Type B pancreatic cell (in vitro differentiated cells): ENCODE measurements at regions not wholly inside any gene's neighbourhood (a gene's known extent, or its start where the extent isn't known, plus 50 kb on each side); places are given as distances from the start of the nearest gene placed in this dataset.

Experiments
- DNase-seq: peaks from one replicate; pipeline ENCODE4 v3.0.0; 2021; ENCODE audit warnings: mixed read lengths; ENCODE audit not compliant: unreplicated experiment; ENCODE audit errors: extremely low spot score
- H3K27ac Mint-ChIP-seq: 2 replicates; pipeline ENCODE4 v1.8.0; 2021; ENCODE audit warnings: mild to moderate bottlenecking, mixed read lengths
- H3K27me3 Mint-ChIP-seq: 2 replicates; pipeline ENCODE4 v1.8.0; 2021; ENCODE audit warnings: mixed read lengths
- H3K36me3 Mint-ChIP-seq: 2 replicates; pipeline ENCODE4 v1.8.0; 2021; ENCODE audit warnings: mixed read lengths
- H3K4me1 Mint-ChIP-seq: one replicate; pipeline ENCODE4 v1.8.0; 2021; ENCODE audit warnings: mixed read lengths; ENCODE audit not compliant: unreplicated experiment
- H3K4me3 Mint-ChIP-seq: 2 replicates; pipeline ENCODE4 v1.8.0; 2021; ENCODE audit warnings: mild to moderate bottlenecking, mixed read lengths
- H3K9me3 Mint-ChIP-seq: 2 replicates; pipeline ENCODE4 v1.8.0; 2021; ENCODE audit warnings: mixed read lengths
- TF ChIP-seq, protein P1 (sequence below): fragments of 200-600 bp; sonication (generic); conservative IDR thresholded peaks from 2 replicates; pipeline ENCODE4 v1.5.0; 2021; ENCODE audit warnings: antibody characterized with exemption, mild to moderate bottlenecking

DNA sequence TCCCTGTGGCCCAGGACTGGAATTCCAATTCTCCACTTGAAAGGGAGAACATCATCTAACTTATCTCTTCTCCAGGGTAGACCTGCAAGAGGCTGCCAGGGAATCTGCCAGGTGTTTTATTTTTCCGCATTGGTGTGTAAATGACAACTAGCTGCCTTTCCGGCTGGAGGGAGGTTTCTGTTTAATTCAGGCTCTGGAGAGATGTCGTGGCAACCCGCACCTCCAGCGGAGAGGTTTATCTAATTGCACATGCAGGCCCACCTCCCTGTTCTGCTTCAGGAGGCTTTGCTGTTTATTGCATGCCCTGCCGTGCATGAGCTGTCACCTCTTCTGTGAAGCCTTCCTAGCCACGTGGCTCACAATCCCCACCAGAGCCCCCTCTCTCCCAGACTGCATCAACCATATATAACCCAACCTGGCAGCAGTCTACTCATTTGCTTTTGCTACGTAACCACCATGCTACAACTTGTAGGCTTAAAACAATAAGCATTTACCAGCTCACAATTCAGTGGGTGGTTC lies 151.6 kb downstream of the C1orf94 start:
- TF ChIP-seq, protein P1, sequence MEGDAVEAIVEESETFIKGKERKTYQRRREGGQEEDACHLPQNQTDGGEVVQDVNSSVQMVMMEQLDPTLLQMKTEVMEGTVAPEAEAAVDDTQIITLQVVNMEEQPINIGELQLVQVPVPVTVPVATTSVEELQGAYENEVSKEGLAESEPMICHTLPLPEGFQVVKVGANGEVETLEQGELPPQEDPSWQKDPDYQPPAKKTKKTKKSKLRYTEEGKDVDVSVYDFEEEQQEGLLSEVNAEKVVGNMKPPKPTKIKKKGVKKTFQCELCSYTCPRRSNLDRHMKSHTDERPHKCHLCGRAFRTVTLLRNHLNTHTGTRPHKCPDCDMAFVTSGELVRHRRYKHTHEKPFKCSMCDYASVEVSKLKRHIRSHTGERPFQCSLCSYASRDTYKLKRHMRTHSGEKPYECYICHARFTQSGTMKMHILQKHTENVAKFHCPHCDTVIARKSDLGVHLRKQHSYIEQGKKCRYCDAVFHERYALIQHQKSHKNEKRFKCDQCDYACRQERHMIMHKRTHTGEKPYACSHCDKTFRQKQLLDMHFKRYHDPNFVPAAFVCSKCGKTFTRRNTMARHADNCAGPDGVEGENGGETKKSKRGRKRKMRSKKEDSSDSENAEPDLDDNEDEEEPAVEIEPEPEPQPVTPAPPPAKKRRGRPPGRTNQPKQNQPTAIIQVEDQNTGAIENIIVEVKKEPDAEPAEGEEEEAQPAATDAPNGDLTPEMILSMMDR, result no peak

DNA sequence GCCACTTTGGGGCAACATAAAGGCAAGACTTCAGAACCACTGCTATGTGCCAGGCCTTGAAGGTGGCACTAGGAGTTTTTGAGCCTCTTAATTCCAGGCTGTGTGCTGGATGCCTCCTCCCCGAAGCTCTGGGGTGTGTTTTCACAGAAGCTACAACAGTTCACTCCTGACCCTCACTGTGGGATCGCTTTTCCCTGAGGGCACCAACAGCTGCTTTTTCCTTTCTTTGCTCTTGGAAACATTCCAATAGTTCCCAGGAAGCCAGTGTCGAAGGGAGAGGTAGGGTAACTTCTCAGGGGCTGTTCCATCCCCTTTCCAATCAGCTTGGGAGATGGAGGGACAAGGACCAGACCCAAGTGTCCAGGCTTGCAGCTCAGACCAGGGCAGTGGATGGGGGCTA lies 153.4 kb downstream of the C1orf94 start:
- Mint-ChIP-seq H3K4me1 (no peaks in the 10 kb centered on the region), H3K27me3 (peaks cover 12% of the 10 kb centered on the region), H3K4me3 (no peak overlapping the region), H3K9me3 (no peaks in the 10 kb centered on the region), H3K36me3 (no peaks in the 10 kb centered on the region), H3K27ac (no peak overlapping the region)
- no peak for DNase-seq
- TF ChIP-seq, protein P1, result no peak

More for the DNA sequence above, 151.6 kb downstream of the C1orf94 start:
- H3K9me3 Mint-ChIP-seq, result no peaks in the 10 kb centered on the region
- H3K4me3 Mint-ChIP-seq, result no peak overlapping the region
- no peaks in the 10 kb centered on the region for H3K4me1 Mint-ChIP-seq
- no peak overlapping the region for H3K27ac Mint-ChIP-seq
- peaks cover 21% of the 10 kb centered on the region for H3K27me3 Mint-ChIP-seq
- H3K36me3 Mint-ChIP-seq, result no peaks in the 10 kb centered on the region
- no peak for DNase-seq

DNA sequence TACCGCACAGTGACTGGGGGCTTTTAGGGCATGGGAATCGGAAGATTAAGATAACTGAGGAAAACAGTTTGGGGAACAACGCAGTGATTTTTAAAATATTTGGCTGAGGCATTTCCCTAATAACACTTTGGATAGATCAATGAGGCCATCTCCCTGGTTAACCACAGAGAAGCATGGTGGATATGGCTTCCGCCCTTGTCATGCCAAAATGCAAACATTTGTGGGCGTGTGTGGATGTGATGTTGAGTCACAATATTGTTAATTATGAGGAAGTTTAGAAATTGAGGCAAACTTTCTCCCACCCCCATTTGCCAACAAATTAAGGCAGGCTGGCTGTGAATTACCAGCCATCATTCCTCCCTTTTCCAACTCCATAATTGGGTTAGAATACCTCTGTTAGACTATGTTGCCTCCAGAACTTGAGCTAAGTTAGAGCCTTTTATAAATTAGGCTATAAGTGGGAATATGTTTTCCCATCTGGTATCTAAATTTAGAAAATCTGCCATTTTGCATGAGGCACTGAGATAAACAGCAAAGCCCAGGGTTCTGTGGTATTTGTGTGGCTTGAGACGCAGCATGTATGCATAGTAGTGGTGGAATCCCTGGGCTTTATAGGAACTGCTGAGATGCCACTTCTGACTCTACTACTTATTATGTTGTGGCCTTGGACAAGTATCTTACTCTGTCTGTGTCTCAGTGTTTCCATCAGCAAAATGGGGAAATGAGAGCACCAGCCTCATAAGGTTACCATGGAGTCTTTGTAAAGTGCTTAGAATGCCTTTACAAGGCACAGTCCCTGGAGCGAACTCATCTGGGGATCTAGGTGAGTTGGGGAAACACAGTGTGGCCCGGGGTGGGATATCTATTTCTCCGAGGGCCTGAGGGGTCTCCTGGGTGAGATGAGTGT lies 154.6 kb downstream of the C1orf94 start:
- no peaks in the 10 kb centered on the region for H3K9me3 Mint-ChIP-seq

DNA sequence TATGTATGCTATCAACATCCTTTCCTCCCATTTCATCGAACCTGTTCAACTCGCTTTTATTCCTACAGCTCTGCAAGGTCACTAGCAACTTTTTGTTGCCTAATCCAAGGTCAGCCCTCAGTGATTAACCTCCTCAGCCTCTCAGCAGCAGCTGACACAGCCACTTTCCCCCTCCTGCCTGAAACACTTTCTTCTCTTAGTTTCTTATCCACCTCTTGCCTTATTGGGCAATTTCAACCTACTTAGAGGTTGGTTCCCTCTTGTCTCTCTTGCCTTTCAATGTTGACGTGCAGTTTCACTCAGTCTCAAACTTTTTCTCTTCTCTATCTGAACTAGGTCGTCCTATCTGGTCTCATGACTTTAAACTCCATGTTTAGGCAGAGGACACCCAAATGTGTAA lies 156.3 kb downstream of the C1orf94 start:
- Mint-ChIP-seq H3K4me1 (no peaks in the 10 kb centered on the region), H3K36me3 (no peaks in the 10 kb centered on the region), H3K4me3 (no peak overlapping the region), H3K27me3 (peaks cover 9% of the 10 kb centered on the region), H3K27ac (no peak overlapping the region), H3K9me3 (no peaks in the 10 kb centered on the region)
- DNase-seq, result no peak
- TF ChIP-seq, protein P1, result no peak

More for the DNA sequence above, 154.6 kb downstream of the C1orf94 start:
- Mint-ChIP-seq H3K36me3 (no peaks in the 10 kb centered on the region), H3K27ac (no peak overlapping the region), H3K4me3 (no peak overlapping the region), H3K27me3 (peaks cover 13% of the 10 kb centered on the region), H3K4me1 (no peaks in the 10 kb centered on the region)
- TF ChIP-seq, protein P1, result no peak
- no peak for DNase-seq

DNA sequence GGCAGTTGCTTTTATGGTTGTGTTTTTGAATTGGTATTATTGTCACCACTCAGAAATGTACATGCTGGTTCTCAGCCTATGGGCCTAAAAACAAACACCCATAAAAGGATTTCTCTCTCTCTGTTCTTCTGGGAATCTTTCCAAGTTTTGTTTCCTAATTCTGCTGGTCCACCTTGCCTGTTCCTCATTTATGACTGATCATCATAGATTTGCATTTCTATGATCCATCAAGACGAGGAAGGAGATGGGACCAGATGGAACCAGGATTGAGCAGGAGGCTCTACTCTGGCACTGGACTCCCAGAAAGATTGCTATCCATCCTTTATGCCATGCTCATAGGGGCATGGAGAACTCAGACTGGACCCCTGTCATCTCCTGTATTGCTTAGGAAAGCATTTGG lies 162.2 kb downstream of the C1orf94 start:
- Mint-ChIP-seq H3K4me3 (no peak overlapping the region), H3K9me3 (no peaks in the 10 kb centered on the region)
- DNase-seq, result no peak

More for the DNA sequence above, 162.2 kb downstream of the C1orf94 start:
- no peaks in the 10 kb centered on the region for H3K36me3 Mint-ChIP-seq
- TF ChIP-seq, protein P1, result no peak
- H3K4me1 Mint-ChIP-seq, result no peaks in the 10 kb centered on the region
- peaks cover 40% of the 10 kb centered on the region for H3K27me3 Mint-ChIP-seq
- no peak overlapping the region for H3K27ac Mint-ChIP-seq
